OCI-M2 (cell line): ENCODE measurements at regions not wholly inside any gene's neighbourhood (a gene's known extent, or its start where the extent isn't known, plus 50 kb on each side); places are given as distances from the start of the nearest gene placed in this dataset.

Experiments
- DNase-seq: peaks from one replicate; lab custom pipeline; 2025; ENCODE audit not compliant: unreplicated experiment; lab: John Stamatoyannopoulos, UW

DNA sequence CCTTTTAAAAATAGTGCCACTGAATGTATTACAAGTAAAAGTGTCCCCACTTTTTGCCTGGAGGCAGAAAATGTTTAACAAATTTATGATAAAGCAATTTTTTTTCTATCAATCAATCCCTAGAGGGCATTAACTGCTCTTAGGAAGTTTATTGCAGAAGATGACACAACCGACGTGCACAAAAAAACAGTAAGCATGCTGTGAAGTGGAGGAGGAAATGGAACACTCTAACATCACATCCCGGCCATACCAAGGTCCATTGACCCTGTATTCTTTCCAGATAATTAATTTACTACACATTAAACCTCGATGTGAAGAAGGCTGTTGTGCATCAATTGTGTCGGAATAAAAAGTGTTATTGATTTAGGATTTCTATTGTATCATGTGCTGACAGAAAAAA lies 264.9 kb upstream of the NR5A2 start:
- no peak for DNase-seq

DNA sequence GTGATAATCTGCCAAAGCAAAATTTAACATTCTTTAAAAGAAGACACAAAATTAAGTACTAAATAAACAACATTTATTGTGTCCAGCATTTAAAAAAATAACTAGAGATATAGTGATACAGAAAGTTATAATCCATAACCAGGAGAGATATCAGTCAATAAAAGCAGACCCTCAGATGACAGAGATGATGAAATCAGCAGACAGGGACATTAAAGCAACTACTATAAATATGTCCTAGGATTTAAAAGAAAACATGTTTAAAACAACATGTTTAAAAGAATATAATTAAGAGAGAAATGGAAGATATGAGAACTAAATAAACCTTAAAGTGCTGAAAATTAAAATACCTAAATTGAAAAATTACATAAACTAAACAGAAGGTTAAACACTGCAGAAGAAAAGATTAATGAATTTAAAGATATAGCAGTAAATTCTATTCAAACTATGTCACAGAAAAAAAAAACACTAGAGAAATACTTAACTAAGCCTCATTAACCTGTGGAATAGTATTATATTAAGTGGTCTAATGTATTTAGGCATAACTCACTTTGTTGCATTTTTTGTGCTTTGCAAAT lies 261.2 kb upstream of the NR5A2 start:
- DNase-seq = no peak

DNA sequence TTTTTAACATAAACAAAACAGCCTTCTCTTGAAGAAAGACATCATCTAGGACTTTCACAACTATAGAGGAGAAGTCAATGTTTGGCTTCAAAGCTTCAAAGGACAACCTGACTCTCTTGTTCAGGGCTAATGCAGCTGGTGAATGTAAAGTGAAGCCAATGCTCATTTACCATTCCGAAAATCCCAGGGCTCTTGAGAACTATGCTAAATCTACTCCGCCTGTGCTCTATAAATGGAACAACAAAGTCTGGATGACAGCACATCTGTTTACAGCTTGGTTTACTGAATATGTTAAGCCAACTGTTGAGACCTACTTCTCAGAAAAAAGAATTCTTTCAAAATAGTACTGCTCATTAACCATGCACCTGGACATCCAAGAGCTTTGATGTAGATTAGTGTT lies 259.8 kb upstream of the NR5A2 start:
- DNase-seq = no peak

DNA sequence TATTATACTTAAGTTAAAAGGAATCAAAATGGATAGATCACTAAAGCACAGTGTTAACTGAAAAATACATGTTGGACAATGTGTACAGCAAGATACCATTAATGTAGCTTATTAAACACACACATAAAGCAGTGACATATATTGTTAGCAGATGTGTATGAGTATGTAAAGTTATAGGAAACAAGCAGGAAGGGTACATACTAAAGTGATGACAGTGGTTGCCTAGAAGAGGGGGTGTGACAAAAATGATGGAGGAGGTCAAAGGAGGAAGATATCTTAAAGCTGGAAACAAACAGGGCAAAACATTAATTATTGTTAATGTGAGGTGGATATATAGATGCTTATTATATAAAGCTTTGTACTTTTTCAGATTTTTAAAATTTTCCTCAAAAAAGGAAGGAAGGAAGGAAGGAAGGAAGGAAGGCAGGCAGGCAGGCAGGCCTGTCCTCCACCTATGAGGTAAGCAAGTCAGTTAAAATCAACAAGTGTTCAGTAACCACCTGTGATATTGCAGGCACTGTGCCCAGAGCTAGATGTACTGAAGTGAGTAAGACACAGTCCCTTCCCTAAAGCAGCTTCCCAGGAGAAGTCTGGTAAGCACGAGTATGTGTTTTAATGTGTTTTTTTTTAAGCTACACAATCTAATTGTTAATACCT lies 252.9 kb upstream of the NR5A2 start:
- DNase-seq = no peak

DNA sequence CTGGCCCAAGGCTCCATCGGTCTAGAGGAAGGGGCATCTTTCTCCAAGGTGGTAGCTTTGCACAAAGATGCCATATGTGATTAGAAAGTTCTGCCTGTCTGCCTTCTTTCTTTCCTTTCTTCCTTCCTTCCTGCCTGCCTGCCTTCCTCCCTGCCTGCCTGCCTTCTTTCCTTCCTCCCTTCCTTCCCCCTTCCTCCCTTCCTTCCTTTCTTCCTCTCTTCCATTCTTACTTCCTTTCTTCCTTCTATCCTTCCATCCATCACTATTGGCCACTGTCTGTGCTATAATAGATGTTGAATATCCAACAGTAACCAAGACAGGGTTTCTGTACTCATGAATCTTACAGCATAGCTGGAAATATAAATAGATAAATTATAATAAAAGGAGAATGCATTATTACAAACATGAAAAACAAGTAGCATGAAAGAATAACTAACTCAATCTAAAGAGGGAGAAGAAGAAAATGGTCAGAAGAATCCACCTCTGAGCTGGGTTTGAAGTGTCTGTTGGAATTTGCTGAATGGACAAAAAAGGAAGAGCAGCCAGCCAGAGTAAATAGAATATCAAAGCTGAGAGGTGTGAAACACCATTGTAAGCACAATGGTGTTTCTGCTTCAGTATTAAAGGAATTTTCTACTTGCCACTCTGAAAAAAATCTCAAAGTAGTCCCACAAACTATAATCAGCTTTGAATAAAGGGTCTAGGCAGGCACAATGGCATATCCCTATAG lies 250.6 kb upstream of the NR5A2 start:
- no peak for DNase-seq

DNA sequence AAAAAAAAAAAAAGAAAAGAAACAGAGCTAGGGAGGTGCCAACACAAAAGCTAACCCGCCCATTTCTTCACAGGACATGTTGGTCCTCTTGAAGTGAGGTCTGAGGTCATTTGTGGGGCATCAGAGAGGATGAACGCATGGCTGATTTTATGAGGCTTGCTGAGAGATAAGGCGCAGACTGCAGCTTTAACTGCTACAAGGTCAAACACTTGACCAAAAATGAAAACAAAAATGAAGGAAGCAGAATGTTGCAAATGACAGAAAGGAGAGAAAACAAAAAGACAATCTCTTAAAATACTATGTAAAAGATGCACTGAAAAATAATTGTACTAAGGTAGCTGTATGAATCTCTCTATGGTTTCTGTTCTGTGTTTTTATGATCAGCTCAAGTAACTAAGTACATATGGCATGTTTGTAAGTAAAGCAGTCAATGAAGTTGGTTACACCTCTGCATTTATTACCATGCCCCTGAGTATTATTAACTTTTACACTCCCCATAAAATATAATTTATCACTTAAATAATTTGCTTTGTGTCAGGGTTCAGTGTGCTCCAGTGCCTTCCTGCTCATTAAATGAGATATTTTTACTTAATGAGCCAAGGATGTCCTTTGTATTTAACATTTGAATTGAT lies 249.1 kb upstream of the NR5A2 start:
- no peak for DNase-seq

DNA sequence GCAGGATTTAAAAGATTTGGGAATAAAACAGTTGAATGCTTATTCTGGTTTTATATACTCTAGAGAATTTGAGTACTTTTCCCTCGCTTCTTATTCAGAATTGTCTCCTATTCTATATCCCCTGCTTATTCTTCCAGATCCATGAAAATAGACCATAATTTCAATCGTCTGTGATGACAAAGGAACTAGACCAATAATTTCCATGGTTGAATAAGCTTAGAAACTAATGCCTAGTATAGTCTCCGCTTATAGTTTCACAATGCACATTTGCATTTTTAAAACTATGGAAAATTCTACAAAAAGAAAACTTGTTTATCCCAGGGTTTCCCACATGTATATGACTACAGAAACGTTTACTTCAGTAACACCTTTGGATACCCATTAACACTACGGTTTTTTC lies 247.4 kb upstream of the NR5A2 start:
- no peak for DNase-seq

DNA sequence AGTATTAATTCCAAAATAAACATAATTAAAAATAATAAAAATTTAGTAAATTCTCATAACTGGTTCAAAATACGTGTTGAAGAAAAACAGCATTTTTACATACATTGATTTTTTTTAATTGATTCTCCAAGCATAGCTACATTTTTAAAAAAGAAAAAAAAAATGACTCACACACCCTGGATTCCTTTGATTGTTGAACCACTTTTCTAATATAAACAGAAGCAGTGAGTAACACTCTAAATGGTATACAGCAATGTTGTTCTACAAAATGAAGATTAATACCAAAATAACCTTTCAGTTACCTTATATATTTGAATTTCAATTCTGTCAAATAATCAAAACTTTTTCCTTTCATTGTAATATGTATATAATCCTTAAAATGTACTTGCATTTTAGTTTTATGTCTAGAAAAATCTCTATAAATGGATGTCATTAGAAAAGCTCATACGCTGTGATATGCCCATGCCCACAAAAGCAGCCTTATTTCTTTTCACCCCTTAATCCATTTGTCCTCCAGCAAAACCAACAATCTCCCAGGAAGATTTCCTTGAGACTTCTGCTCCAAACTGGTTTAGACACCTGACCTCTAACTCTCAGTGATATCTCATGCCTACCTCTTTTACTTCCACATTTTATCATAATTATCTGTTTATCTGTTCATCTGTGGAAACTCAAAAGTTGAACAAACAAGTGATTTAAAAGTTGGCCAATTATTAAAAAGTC lies 246.4 kb upstream of the NR5A2 start:
- no peak for DNase-seq

DNA sequence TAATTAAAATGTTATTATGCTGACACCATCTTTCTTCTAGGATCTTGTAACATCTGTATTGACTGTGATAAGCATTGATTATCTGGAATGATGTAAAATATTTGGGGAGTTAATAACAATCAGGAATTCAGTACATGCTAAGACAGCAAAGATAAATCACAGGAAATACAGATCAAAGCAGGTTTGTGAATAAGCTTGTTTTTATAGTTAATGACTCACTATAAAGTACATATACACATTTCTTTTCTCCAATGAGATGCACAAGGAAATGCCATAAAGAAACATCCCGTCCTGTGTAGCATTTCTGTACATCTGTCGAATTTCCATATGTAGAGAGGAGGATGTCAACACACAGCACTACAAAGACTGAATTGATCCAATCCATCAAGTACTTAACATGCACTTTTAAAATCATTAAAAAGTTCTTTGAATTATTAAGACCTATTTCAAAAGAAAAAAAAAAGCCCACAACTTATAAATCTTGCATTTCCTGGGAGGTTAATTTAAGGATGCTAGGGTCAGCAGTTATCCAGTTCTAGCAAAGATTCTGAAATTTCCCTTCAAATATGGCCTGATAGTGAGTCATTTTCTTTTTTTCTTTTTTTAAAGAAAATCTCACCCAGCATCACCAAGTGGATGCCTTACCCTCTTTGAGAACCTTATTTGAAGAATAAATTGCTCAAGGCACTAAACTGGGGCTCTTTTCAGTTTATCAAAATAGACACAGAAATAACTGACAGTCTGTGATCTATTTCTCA lies 243.2 kb upstream of the NR5A2 start:
- DNase-seq = no peak

DNA sequence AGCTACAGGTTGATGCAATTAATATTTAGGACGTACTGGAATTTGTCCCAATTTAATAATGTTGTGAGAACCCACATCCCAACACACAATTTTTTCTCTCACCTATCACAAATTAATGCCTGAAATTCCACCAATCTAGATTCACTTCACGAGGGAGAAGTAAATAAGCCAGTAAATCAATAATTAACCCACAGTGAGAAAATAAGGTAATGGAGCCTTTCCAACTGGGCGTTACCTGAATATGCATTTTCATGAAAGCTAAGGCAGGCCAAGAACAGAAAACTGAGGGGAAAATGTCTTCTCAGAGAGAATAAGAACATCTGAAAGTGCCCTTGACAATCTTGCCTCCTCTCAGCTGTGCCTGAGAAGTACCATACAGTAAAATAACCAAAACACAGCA lies 240.8 kb upstream of the NR5A2 start:
- no peak for DNase-seq

DNA sequence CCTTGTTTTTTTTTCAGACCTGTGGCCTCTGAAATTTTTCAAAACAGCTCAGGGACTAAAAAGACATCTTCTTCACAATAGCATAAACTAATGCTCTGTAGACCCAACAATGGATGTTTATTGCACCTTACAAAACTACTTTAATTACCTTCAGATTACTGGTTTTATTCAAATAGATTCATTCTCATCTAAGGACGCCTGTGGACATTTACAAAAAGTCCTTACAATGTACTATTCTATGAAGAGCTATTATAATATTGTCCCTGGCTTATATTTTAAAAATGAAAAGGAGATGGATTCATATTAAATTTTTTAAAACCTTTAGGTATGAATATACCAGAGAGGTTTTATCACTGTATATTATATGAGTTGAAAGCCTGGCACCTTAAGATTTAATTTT lies 238.4 kb upstream of the NR5A2 start:
- no peak for DNase-seq

DNA sequence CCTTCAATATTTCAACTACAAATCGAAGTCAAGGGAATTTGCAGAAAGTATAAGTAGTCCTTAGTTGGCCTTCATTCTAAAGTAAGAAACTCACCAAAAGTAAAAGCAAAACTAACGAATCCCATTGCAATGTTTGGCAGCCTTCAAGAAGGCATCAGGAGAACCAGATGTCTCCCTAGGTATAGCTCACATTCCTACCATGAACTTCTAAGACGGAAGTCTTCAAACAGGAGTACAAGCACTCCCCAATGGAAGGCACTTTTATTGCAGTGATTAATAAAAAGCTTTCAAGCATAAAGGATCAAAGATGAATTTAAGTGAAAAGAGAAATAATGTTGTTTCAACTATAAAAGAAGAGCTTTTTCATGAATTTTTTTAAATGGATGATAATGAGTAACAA lies 236.0 kb upstream of the NR5A2 start:
- no peak for DNase-seq

DNA sequence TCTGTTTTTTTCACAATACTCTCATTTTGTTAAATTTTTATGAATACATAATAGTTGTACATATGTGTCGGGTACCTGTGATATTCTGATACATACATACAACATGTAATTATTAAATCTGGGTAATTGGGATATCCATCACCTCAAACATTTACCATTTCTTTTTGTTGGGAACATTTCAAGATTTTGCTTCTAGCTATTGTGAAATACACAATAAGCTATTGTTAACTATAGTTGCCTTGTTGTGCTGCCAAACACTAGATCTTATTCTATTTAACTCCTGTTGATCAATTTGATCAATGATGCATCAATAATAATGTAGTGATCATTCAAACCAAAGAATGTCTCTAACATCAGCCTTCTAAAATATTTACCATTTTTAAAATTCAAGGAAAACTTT lies 234.6 kb upstream of the NR5A2 start:
- DNase-seq = no peak

DNA sequence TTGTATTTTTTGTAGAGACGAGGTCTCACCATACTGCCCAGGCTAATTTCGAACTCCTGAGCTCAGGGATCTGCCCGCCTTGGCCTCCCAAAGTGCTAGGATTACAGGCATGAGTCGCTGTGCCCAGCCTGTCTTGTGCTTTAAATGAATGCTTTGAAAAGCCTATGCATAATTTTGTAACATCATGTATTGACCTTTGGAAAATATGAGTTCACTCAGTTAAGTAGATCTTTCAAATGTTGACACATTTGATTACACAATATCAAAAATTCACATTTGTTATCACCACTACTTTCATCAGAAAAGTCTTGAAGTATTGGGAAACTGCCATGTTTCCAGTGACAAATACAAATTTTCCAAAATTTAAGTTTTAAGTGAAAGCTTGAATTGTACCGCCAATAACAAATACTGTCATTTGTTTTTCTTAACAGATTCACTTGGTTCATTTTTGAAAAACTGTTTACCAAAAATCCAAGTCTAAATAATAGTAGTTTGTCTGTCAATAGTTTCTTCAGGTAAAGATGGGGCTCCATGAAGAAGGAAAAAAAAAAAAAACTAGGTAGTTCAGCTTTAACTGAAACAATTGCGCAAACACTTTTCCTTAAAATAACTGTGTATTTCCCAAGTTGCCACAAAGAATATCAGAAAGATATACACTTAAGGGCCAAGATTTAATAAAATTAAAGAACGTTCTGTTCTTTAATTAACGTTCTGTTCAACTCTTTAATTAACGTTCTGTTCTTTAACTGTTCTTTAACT lies 233.2 kb upstream of the NR5A2 start:
- no peak for DNase-seq

DNA sequence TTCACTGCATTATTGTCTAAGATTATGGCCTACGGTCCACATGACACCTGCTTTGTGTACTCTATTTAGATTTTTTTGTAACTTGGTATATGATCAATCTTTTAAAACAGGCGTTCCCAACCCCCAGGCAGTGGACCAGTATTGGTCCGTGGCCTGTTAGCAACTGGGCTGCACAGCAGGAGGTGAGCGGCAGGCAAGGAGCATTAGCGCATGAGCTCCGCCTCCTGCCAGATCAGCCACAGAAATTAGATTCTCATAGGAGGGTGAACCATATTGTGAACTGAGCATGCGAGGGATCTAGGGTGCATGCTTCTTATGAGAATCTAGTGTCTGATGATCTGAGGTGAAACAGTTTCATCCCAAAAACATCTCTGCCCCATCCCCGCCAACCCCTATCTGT lies 228.4 kb upstream of the NR5A2 start:
- DNase-seq = no peak

DNA sequence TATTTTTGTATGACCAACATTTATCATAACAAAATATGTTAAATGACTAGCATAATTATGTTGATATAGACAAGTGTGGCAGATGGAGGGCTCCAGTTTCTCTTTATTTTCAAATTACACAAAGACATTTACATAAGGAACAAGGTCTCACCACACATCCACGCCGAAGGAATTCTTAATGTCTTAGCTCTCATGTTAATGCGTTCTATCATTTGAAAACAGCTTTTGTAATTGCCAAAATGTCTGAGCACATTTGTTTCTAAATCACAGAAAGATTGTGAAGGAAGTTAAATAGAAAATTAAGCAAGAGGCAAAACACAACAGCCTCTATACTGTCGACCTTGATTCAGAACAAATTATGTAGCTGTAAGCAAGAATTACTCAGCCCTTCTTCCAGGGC lies 223.0 kb upstream of the NR5A2 start:
- DNase-seq = no peak

DNA sequence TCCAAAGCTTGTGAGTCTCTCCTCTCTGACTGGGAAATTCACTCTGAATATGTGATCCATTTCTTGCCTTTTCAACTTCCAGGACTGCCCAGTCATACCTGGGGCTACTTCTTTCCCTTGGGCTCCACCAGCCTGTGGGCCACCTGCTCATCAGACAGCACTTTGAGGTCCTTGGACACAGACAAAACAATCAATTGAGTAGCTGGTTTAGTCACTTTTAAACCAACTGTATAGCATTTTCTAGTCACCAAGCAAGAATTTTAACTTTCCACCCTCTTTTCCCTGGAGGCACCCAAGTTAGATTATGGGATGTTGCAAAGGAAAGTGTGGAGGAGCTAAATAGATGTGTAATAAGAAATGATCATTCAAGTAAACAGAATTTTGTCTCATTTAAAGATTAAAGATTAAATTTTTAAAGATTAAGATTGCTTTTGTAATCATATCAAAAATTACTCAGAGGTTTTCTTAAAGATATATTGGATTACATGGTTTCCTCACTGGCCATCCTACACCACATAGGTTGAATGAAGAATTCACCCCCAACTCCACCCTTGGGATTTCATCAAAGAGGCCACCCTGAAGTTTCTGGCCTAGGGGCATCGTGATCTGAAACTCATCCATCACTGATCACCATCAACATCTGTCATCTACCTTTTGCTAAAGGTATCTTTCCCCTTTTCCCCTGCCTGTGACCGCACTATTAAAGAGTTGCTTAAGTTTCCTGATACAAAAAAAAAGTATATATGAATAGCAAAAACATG lies 219.2 kb upstream of the NR5A2 start:
- no peak for DNase-seq

DNA sequence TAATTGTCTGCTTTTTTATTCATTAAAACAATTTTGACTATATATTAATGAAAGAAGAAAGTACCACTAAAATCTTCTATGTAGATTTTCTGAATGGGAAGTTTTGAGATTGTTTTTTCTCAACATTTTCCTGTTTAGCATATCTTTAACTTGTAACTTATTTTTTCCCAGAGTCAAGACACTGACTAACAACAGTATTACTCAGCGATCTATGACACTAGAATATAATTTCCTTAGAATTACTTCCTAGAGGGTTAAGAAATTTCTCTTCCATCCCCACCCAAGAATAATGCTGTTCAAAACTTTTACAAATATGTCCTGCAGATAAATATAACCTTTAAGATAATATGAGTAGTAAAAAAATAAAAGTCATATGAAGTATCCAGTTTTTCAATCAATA lies 218.2 kb upstream of the NR5A2 start:
- no peak for DNase-seq

DNA sequence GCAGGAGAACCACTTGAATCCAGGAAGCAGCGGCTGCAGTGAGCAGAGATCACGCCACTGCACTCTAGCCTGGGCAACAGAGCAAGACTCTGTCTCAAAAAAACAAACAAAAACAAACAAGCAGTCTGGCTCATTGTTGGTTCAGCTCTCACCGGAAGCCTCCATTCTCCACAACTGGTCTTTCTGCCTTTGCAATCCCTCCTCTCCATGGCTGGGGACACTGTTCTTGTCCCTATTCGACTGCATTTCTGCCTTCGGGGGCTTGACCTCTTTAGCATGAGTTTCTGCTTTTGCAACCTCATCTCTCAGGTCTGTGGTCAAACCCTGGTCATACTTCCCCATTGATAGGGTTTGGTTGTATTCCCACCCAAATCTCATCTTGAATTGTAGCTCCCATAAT lies 216.3 kb upstream of the NR5A2 start:
- DNase-seq = no peak
